D341Med (cell line): ENCODE measurements at regions not wholly inside any gene's neighbourhood (a gene's known extent, or its start where the extent isn't known, plus 50 kb on each side); places are given as distances from the start of the nearest gene placed in this dataset.

Experiments
- DNase-seq: peaks from one replicate; pipeline ENCODE4 v3.0.0; 2012; ENCODE audit warnings: low spot score

DNA sequence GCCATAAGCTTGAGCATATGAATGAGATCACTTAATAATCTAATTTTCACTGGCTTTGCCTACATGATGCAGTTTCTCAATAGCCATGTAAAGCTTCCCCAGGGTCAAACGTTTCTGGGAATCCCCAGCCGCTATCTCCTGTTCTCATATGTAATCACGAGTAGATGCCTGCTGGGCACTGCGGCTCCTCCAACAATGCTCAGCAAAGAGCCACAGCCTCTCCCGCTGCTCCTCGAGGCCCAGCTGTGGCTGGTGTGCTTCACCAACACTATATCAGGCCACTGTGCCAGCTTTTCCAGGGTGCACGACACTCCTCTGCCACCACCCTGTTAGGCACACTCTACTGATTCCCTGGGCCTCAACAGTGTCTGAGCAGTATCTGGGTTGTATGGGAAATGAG is 78.3 kb upstream of the RASGEF1B start:
- no peak for DNase-seq

DNA sequence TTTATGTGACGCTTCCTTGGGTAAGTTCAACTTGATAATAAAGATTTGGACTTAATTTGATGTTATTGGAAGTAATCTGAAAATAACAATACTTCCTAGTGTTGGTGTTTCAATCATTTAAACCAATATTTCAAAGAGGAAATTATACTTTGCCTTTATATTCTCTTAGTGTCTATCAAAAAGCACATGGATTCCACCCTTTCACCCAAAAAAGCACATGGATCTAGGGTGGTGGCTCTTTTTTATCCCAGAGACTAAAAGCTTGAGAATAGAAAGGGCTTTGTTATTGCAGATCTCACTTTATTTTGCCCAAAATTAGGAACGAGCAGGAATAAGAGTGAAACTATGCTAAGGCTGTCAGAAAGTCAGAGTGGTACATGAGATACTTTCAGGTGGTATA is 75.1 kb upstream of the RASGEF1B start:
- no peak for DNase-seq

DNA sequence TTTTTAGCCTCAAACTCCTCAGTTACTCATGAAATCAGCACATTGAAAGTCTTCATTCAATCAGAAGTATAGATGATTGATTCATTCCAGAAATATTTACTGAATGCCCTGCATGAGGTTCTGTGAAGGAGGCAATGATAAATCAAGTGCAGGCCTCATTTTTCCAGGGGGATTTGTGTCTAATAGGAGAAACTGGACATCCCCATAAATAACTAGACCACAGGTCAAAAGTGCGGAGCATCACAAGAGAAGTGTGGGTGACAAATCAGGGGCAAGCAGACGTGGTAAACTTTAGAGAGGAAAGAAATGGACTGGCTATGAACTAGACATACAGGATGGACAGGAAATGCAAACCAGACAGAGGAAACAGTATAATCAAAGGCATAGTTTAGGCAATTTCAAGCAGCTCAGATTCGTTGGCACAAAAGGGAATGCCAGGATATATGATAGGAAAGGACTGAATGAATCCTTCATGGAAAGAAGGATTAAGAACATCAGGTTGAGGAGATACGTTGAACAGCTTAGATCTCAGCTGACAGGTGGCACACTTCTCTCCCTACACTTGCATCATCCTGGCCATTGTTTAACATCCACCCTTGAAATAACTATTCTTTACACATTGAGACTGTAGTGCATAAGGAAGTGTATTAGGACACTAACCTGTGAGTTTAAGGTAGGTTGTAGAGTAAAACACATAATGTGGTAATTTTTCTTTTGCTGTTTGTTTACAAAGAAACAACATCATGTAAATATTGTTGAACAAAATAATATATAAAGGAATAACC is 69.6 kb upstream of the RASGEF1B start:
- DNase-seq = no peak

DNA sequence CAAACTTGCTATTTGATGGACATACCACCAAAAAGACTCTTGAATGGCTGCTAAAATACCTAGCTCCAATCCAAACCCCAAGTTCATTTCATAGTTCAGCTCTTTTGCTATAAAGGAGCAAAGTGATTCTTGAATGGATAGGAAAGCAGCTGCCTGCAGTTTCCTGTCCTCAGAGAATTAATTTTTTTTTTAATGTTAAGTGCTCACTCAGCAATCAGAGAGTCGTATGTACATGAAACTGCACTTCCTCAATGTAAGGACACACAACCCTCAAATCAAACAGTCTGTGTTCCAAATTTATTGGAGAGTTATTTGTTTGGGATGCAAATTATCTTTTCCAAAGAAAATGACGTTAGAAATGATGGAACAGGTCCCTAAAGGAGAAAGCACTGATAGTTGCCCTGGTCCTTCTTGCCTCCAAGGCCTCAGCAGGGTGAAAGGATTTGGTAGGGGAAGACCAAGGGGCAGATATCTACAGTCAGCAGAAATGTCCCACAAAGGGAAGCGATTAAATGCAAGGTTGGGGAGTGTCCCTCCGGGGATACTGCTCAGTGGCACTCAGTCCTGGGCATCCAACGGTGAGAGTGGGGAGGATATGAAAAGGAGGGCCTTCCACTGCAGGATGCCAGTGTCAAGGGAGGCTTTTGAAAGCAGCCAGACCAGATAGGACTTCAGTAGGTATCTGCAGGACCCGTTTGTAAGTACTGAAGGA is 67.2 kb upstream of the RASGEF1B start:
- no peak for DNase-seq

DNA sequence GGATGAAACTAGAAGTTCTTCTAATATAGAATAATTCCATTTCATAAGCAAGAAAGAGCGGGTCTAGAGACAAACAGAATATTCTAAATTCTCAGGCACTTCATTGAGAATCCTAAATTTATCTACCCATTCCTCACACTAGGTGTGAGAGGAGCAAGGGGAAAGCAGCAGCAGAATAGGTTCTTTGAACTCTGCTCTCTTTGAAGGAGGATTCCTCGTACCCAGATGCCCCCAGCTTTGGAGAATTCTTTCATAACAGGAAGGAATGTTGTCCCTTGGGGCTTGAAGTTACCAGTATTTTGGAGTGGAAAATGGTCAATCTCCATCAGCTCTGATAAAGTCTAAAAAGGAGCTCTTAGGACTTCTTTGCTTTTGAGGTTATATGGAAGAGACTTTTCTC is 59.7 kb upstream of the RASGEF1B start:
- no peak for DNase-seq

DNA sequence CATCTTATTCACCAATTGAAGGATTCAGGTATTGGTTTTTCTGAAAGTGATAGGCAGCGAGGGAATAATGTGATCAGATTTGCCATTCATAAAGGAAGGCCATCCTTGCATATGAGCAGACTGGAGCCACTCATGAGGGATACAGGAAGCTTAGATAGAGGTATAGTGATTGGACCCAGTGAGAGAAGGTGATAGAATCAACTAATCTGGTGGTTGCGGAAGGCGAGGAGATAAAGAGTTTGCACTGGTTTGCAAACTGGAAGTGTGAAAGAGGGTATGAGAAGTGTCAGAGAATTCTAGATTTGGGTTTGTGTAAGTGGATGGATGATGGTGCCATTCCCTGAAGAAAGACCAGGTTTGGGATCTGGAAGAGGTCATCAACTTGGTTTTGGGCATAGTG is 57.3 kb upstream of the RASGEF1B start:
- no peak for DNase-seq

DNA sequence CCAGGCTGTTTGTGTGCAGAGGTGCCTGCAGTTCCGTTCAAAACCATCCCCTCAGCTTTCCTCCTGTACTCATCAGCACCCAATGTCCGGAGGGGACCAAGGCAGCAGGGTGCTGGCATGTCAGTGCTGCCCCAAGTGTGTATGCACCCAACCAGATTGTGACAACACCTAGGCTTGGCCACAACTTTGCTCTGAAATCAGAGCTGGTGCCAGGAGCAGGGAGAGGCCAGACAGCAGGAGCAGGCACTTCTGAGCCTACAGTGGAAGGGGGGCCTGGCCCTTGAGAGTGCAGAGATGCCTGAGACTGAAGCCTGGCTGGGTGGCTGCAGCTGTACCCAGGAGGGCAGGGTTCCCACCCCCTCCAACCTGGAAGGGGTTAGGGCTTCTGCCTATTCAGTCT is 56.5 kb upstream of the RASGEF1B start:
- no peak for DNase-seq

DNA sequence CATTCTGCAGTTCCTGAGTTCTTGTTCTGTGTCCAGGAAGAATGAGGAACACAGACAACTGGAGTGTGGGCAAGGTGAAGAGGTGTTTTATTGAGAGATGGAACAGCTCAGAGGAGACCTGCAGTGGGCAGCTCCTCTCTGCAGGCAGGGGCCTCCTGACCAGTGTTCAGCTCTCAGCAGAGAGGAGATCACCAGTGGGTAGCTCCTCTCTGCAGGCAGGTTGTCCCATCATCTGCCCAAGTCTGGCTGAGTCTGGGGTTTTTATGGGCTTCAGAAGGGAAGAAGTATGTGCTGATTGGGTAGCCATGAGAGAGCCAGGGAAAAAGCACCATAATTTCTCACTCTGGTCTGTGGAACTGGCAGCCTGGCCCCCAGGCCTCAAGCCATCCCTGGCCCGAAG is 56.0 kb upstream of the RASGEF1B start:
- DNase-seq = no peak

DNA sequence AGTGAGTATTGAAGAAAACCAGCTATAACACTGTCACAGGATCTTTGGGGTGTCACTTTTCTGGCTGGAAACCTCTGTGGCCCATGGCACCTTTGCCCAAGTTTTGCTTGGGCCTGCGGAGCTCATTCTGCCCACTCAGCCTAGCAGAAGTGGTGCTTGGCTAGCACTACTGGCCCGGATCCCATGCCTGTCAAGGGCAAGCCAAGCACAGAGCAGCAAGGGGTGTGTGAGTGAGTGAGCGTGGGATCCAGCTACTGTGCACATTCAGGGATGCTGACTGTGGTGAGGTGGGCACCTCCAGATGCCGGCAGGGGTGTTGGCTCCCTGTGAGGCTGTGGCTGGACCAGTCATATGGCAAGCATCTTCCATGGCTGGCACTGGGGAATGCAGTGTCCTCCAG is 55.4 kb upstream of the RASGEF1B start:
- no peak for DNase-seq

DNA sequence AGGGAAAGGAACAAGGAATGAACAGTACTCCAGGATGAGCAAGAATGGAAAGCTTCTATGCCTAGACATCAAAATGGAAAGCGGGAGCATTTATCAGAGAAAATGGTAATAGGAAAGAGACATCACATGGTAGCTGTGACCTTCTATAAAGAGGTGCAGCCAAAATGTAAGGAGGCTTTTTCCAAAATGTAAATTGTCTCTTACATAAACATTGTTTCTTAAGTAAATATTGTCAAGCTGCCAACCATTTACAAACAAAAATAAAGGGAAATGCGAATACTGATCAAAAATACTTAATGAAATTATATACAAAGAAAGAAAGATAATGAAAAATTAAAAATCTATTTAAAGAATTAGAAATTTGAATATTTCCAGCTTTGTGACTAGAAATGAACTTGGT is 55.0 kb upstream of the RASGEF1B start:
- no peak for DNase-seq

DNA sequence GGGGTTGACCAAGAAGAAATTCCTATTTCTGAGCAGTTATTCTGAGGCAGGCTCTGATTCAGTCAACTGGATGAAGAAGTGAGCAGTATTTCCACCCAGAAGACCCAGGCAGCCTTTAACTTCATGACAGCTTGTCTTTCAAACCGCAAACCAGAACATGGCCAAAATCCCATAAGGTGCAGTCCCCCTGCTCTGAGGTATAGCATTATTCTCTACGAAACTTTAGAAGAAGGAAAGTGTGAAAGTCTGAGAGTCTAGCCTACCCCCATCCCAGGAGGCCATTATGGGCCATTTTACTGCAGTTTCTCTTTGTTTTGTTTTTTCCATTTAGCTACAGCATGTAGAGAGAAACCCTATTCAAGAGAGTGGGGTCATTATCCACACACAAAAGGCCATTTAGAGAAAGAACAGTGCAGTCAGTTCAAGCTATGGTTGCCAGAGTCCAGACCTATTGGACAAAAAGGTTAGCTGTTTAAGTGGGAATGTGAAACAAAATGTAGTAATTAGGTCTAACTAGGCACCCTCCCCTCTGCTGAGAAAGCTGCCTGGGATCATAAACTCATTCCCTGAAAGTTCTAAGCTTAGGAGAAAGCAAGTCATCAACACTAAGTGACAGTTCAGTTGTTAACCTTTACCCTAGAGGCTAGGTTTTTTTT is 52.1 kb upstream of the RASGEF1B start:
- DNase-seq = no peak

DNA sequence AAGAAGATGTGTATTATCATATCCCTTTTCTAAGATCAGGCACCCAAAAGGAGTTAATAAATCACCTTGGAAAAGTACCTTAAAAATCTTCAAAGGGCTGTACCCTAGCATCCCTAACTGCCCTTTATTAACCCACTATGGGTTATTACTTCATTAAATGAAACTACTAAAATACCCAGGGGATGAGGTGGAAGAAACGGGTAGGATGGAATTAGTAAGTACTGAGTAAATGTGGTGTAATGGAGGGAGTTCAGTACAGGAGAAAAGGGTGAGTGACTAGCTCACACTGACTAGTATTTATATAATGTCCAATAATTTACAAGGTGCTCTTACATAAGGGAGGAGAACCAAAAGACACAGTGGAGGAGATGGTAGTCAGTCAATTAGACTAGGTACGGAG is 51.0 kb upstream of the RASGEF1B start:
- no peak for DNase-seq

DNA sequence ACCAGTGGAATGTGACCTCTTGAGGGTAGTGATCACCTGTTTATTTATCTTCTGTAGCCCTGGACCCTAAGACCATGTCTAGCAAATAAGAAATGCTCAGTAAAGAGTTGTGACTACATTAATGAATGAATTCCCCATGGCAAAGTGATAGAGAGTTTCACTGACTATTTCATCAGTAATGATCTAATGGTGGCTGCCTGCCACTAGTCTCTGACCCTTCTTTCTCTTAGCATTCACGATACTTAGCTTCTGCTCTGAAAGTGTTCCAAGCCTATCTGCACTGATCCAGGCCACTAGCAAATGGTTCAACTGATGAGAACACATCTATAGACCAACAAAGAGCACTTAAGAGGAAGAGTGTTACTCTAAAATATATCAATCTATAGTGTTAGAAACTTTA is 50.0 kb upstream of the RASGEF1B start:
- DNase-seq = no peak
